Neural progenitor cell (in vitro differentiated cells): ENCODE measurements at regions not wholly inside any gene's neighbourhood (a gene's known extent, or its start where the extent isn't known, plus 50 kb on each side); places are given as distances from the start of the nearest gene placed in this dataset.

Source experiments
- DNase-seq: peaks from one replicate; pipeline ENCODE4 v3.0.0-alpha.2; 2016; ENCODE audit warnings: low spot score
- H2AFZ ChIP-seq: fragments of 200-600 bp; sonication (generic); replicated peaks from 2 replicates; pipeline ENCODE4 v1.6.1; 2016; ENCODE audit warnings: antibody characterized with exemption
- H3F3A ChIP-seq: fragments of 200-600 bp; sonication (generic); 2 replicates; pipeline ENCODE4 v1.6.1; 2016; ENCODE audit warnings: antibody characterized with exemption, low read depth
- H3K27ac ChIP-seq: fragments of 200-600 bp; sonication (generic); 2 replicates; pipeline ENCODE4 v1.5.1; 2016; ENCODE audit warnings: mild to moderate bottlenecking
- H3K27me3 ChIP-seq: fragments of 200-600 bp; sonication (generic); 2 replicates; pipeline ENCODE4 v1.6.1; 2016; ENCODE audit warnings: mild to moderate bottlenecking, moderate library complexity
- H3K36me3 ChIP-seq: fragments of 200-600 bp; sonication (generic); 2 replicates; pipeline ENCODE4 v1.5.1; 2016
- H3K4me1 ChIP-seq: fragments of 200-600 bp; sonication (generic); 2 replicates; pipeline ENCODE4 v1.6.1; 2016; ENCODE audit warnings: mixed run types
- H3K4me2 ChIP-seq: fragments of 200-600 bp; sonication (generic); 2 replicates; pipeline ENCODE4 v1.6.1; 2016
- H3K4me3 ChIP-seq: fragments of 200-600 bp; sonication (generic); 2 replicates; pipeline ENCODE4 v1.5.1; 2016
- H3K79me2 ChIP-seq: fragments of 200-600 bp; sonication (generic); 2 replicates; pipeline ENCODE4 v1.6.1; 2016; ENCODE audit warnings: low read depth
- H3K9ac ChIP-seq: fragments of 200-600 bp; sonication (generic); 2 replicates; pipeline ENCODE4 v1.6.1; 2016
- H3K9me3 ChIP-seq: fragments of 200-600 bp; sonication (generic); 2 replicates; pipeline ENCODE4 v1.5.1; 2016; ENCODE audit warnings: low read depth
- H4K20me1 ChIP-seq: fragments of 200-600 bp; sonication (generic); 2 replicates; pipeline ENCODE4 v1.6.1; 2016; ENCODE audit warnings: low read depth
- H3K27ac Mint-ChIP-seq: 3 replicates; pipeline ENCODE4 v1.8.0; 2021; ENCODE audit warnings: mixed read lengths
- H3K27me3 Mint-ChIP-seq: 2 replicates; pipeline ENCODE4 v1.8.0; 2022; ENCODE audit warnings: low read depth, mild to moderate bottlenecking, inconsistent platforms, moderate library complexity, mixed read lengths; ENCODE audit not compliant: insufficient read depth
- H3K36me3 Mint-ChIP-seq: 3 replicates; pipeline ENCODE4 v1.8.0; 2021; ENCODE audit warnings: mixed read lengths
- H3K4me1 Mint-ChIP-seq: 3 replicates; pipeline ENCODE4 v1.8.0; 2021; ENCODE audit warnings: mixed read lengths
- H3K4me3 Mint-ChIP-seq: 3 replicates; pipeline ENCODE4 v1.8.0; 2021; ENCODE audit warnings: mild to moderate bottlenecking, moderate library complexity, mixed read lengths
- H3K9me3 Mint-ChIP-seq: 3 replicates; pipeline ENCODE4 v1.8.0; 2020; ENCODE audit warnings: mixed read lengths
- CTCF ChIP-seq: fragments of 200-600 bp; sonication (generic); IDR thresholded peaks from 2 replicates; pipeline ENCODE4 v1.5.1; 2017; ENCODE audit warnings: antibody characterized with exemption, mild to moderate bottlenecking
- EZH2 ChIP-seq: fragments of 200-600 bp; sonication (generic); IDR thresholded peaks from 2 replicates; pipeline ENCODE4 v1.6.1; 2017; ENCODE audit warnings: antibody characterized with exemption, mild to moderate bottlenecking, moderate library complexity
- EZH2phosphoT487 ChIP-seq: fragments of 200-600 bp; sonication (generic); IDR thresholded peaks from 2 replicates; pipeline ENCODE4 v1.6.1; 2017; ENCODE audit warnings: antibody characterized with exemption

GRCh38 chr13:34207872-34208271 is 389.9 kb downstream of the RFC3 start:
- no peaks in the 10 kb centered on the region for H3K79me2 ChIP-seq
- no peak overlapping the region for H3K4me2 ChIP-seq
- H3K27ac Mint-ChIP-seq = no peak overlapping the region
- DNase-seq = no peak
- TF ChIP-seq EZH2 = no peak
- no peak for TF ChIP-seq CTCF
- TF ChIP-seq EZH2phosphoT487 = no peak
- peaks cover 6% of the 10 kb centered on the region for H3K9me3 Mint-ChIP-seq
- H3K9me3 ChIP-seq = no peaks in the 10 kb centered on the region
- H3K27me3 ChIP-seq = no peaks in the 10 kb centered on the region
- H3K9ac ChIP-seq = no peak overlapping the region
- H3K4me3 Mint-ChIP-seq = no peak overlapping the region
- no peak overlapping the region for H3K27ac ChIP-seq
- peaks cover 2% of the 10 kb centered on the region for H3K27me3 Mint-ChIP-seq
- H3K4me1 Mint-ChIP-seq = peaks cover 8% of the 10 kb centered on the region
- H3K4me1 ChIP-seq = no peaks in the 10 kb centered on the region
- H4K20me1 ChIP-seq = no peaks in the 10 kb centered on the region
- no peaks in the 10 kb centered on the region for H3K36me3 Mint-ChIP-seq
- no peak overlapping the region for H2AFZ ChIP-seq
- H3K36me3 ChIP-seq = no peaks in the 10 kb centered on the region
- no peaks in the 10 kb centered on the region for H3F3A ChIP-seq
- no peak overlapping the region for H3K4me3 ChIP-seq

- Histone ChIP-seq H3K4me3 (no peak overlapping the region), H3K4me2 (no peak overlapping the region), H3K27me3 (no peaks in the 10 kb centered on the region), H3K36me3 (no peaks in the 10 kb centered on the region), H3K79me2 (no peaks in the 10 kb centered on the region), H4K20me1 (no peaks in the 10 kb centered on the region), H3K9ac (no peak overlapping the region), H3K9me3 (no peaks in the 10 kb centered on the region), H3F3A (no peaks in the 10 kb centered on the region), H3K27ac (no peak overlapping the region), H2AFZ (no peak overlapping the region), H3K4me1 (no peaks in the 10 kb centered on the region)
- TF ChIP-seq EZH2phosphoT487 = no peak
- Mint-ChIP-seq H3K4me1 (peaks cover 8% of the 10 kb centered on the region), H3K4me3 (no peak overlapping the region), H3K36me3 (no peaks in the 10 kb centered on the region), H3K9me3 (peaks cover 6% of the 10 kb centered on the region), H3K27me3 (peaks cover 2% of the 10 kb centered on the region), H3K27ac (no peak overlapping the region)
- DNase-seq = no peak
Measured at GRCh38 chr13:34208336-34208735, 390.4 kb downstream of the RFC3 start.

GRCh38 chr13:34210341-34210740 is 392.4 kb downstream of the RFC3 start:
- H4K20me1 ChIP-seq = no peaks in the 10 kb centered on the region
- no peaks in the 10 kb centered on the region for H3K4me1 ChIP-seq
- no peak overlapping the region for H3K4me3 ChIP-seq
- no peak overlapping the region for H3K9ac ChIP-seq
- H3F3A ChIP-seq = no peaks in the 10 kb centered on the region
- H3K36me3 ChIP-seq = no peaks in the 10 kb centered on the region
- H2AFZ ChIP-seq = no peak overlapping the region
- H3K4me2 ChIP-seq = no peak overlapping the region
- no peak for DNase-seq
- no peaks in the 10 kb centered on the region for H3K9me3 ChIP-seq
- Mint-ChIP-seq H3K9me3 (peaks cover 6% of the 10 kb centered on the region), H3K27me3 (peaks cover 2% of the 10 kb centered on the region), H3K4me1 (peaks cover 8% of the 10 kb centered on the region), H3K4me3 (no peak overlapping the region), H3K36me3 (no peaks in the 10 kb centered on the region), H3K27ac (no peak overlapping the region)
- TF ChIP-seq EZH2phosphoT487 (no peak), EZH2 (no peak), CTCF (no peak)
- no peaks in the 10 kb centered on the region for H3K79me2 ChIP-seq
- no peaks in the 10 kb centered on the region for H3K27me3 ChIP-seq
- H3K27ac ChIP-seq = no peak overlapping the region

GRCh38 chr13:34214686-34215085 is 396.7 kb downstream of the RFC3 start:
- H3K27me3 ChIP-seq = no peaks in the 10 kb centered on the region
- H3K36me3 Mint-ChIP-seq = no peaks in the 10 kb centered on the region
- no peaks in the 10 kb centered on the region for H3K9me3 ChIP-seq
- no peaks in the 10 kb centered on the region for H3K4me1 ChIP-seq
- H3F3A ChIP-seq = no peaks in the 10 kb centered on the region
- H3K27ac Mint-ChIP-seq = no peak overlapping the region
- no peak overlapping the region for H3K4me2 ChIP-seq
- no peak for TF ChIP-seq CTCF
- no peak for TF ChIP-seq EZH2phosphoT487
- TF ChIP-seq EZH2 = no peak
- no peaks in the 10 kb centered on the region for H3K4me1 Mint-ChIP-seq
- H3K36me3 ChIP-seq = no peaks in the 10 kb centered on the region
- no peak overlapping the region for H3K9ac ChIP-seq
- no peaks in the 10 kb centered on the region for H4K20me1 ChIP-seq
- no peaks in the 10 kb centered on the region for H3K79me2 ChIP-seq
- H3K4me3 ChIP-seq = no peak overlapping the region
- no peak overlapping the region for H3K27ac ChIP-seq
- H3K9me3 Mint-ChIP-seq = no peaks in the 10 kb centered on the region
- no peak overlapping the region for H2AFZ ChIP-seq
- DNase-seq = no peak
- peaks cover 2% of the 10 kb centered on the region for H3K27me3 Mint-ChIP-seq
- no peak overlapping the region for H3K4me3 Mint-ChIP-seq
